Esophagus muscularis mucosa (tissue), 4 donors: ENCODE measurements at regions not wholly inside any gene's neighbourhood (a gene's known extent, or its start where the extent isn't known, plus 50 kb on each side); places are given as distances from the start of the nearest gene placed in this dataset.

Experiments used
- DNase-seq: peaks from one replicate; pipeline ENCODE4 v3.0.0-alpha.2; 2017; ENCODE audit errors: extremely low spot score
- H3K27ac ChIP-seq, 4 donors: fragments of 200-600 bp; sonication (generic); replicated peaks in 1 of 4; 1 replicate in 3 of 4; 2 replicates in 1 of 4; pipeline ENCODE4 v1.5.1; 2016 to 2019; ENCODE audit warnings: mild to moderate bottlenecking in 1 of 4
- H3K27me3 ChIP-seq, 4 donors: fragments of 200-600 bp; sonication (generic); one replicate each; pipeline versions ENCODE4 v1.5.1 to v1.6.0; 2016 to 2019
- H3K36me3 ChIP-seq, 4 donors: fragments of 200-600 bp; sonication (generic); one replicate each; pipeline ENCODE4 v1.5.1; 2016 to 2019
- H3K4me1 ChIP-seq, 4 donors: fragments of 200-600 bp; sonication (generic); one replicate each; pipeline ENCODE4 v1.5.1; 2016 to 2019
- H3K4me3 ChIP-seq, 4 donors: fragments of 200-600 bp; sonication (generic); 1 replicate in 2 of 4; 2 replicates in 2 of 4; pipeline ENCODE4 v1.5.1; 2016 to 2019; ENCODE audit warnings: mild to moderate bottlenecking in 4 of 4, moderate library complexity in 1 of 4
- H3K9me3 ChIP-seq, 4 donors: fragments of 200-600 bp; sonication (generic); 1 replicate in 3 of 4; 2 replicates in 1 of 4; pipeline ENCODE4 v1.5.1; 2016 to 2019
- CTCF ChIP-seq, 3 experiments: fragments of 200-600 bp in 2 of 3; fragments of 450-650 bp in 1 of 3; sonication (generic) in 2 of 3; IDR thresholded peaks; one replicate each; pipeline ENCODE4 v1.5.1; 2017 to 2019; ENCODE audit warnings: antibody characterized with exemption in 3 of 3, mild to moderate bottlenecking in 2 of 3, moderate library complexity in 1 of 3
- EP300 ChIP-seq: sonication (generic); formaldehyde crosslinking; IDR thresholded peaks from one replicate; pipeline ENCODE4 v1.6.1; 2017; ENCODE audit warnings: antibody characterized with exemption
- POLR2A ChIP-seq: fragments of 450-650 bp; IDR thresholded peaks from one replicate; pipeline ENCODE4 v1.6.1; 2017; ENCODE audit warnings: antibody characterized with exemption, moderate library complexity, mild to moderate bottlenecking, low read depth
- POLR2AphosphoS5 ChIP-seq, 2 donors: sonication (generic); formaldehyde crosslinking; IDR thresholded peaks; one replicate each; pipeline ENCODE4 v1.6.1; 2017; ENCODE audit warnings: antibody characterized with exemption in 2 of 2
- WGBS: methylation state at CpG from one replicate; pipeline ENCODE4 v1.1.5; 2018; 5-methylcytosine and 5-hydroxymethylcytosine counted together
- intact Hi-C: fragments of 100-400 bp; cut with DNase I; formaldehyde crosslinking; loops from one replicate; pipeline ENCODE4 v1.15.1; 2023

GRCh38 chr12:59182191-59182590 lies 261.9 kb upstream of the LRIG3 start:
- H3K36me3 ChIP-seq: no peaks in the 10 kb centered on the region
- H3K27ac ChIP-seq: no peak overlapping the region
- intact Hi-C loops: no loop called here
- H3K9me3 ChIP-seq: no peaks in the 10 kb centered on the region
- no peaks in the 10 kb centered on the region for H3K27me3 ChIP-seq
- no peak overlapping the region for H3K4me3 ChIP-seq
- TF ChIP-seq POLR2AphosphoS5 (IDR thresholded peaks at IDR 0.05) (no peak), POLR2A (no peak), EP300 (no peak), CTCF (IDR thresholded peaks at IDR 0.05) (no peak)
- no peaks in the 10 kb centered on the region for H3K4me1 ChIP-seq
- WGBS: 63% methylated on average over 4 of the region's 4 CpGs
- no peak for DNase-seq

- Histone ChIP-seq H3K27me3 (no peaks in the 10 kb centered on the region), H3K9me3 (no peaks in the 10 kb centered on the region), H3K36me3 (no peaks in the 10 kb centered on the region), H3K27ac (no peak overlapping the region), H3K4me1 (no peaks in the 10 kb centered on the region), H3K4me3 (no peak overlapping the region)
- WGBS: 43% methylated on average over 2 of the region's 2 CpGs
- no peak for DNase-seq
- intact Hi-C loops: no loop called here
- TF ChIP-seq CTCF (IDR thresholded peaks at IDR 0.05) (no peak), POLR2A (no peak), EP300 (no peak), POLR2AphosphoS5 (IDR thresholded peaks at IDR 0.05) (no peak)
Measured at GRCh38 chr12:59181196-59181777, 261.0 kb upstream of the LRIG3 start.

DNA sequence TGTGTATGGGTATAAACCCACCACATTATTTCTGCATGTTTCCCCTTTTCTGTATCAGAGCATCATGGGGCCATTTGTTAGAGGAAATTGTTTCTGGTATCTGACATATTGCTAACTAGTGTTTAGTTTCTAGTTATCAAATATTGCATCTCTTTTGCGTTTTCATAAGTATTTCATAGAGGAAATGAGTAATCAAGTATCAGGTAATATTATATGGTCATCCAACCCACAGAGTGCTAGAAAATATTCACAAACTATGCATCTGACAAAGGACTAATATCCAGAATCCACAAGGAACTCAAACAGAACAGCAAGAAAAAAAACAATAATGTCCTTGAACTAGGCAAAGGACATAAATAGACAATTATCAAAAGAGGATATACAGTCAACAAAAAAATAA lies 258.9 kb upstream of the LRIG3 start:
- no peaks in the 10 kb centered on the region for H3K36me3 ChIP-seq
- DNase-seq: no peak
- WGBS: 73% methylated on average over 1 of the region's 1 CpG
- H3K27ac ChIP-seq: no peak overlapping the region
- TF ChIP-seq POLR2AphosphoS5 (IDR thresholded peaks at IDR 0.05): no peak
- TF ChIP-seq CTCF (IDR thresholded peaks at IDR 0.05): no peak
- no peak overlapping the region for H3K4me3 ChIP-seq
- no peaks in the 10 kb centered on the region for H3K9me3 ChIP-seq
- intact Hi-C loops: no loop called here
- H3K4me1 ChIP-seq: no peaks in the 10 kb centered on the region
- no peaks in the 10 kb centered on the region for H3K27me3 ChIP-seq

DNA sequence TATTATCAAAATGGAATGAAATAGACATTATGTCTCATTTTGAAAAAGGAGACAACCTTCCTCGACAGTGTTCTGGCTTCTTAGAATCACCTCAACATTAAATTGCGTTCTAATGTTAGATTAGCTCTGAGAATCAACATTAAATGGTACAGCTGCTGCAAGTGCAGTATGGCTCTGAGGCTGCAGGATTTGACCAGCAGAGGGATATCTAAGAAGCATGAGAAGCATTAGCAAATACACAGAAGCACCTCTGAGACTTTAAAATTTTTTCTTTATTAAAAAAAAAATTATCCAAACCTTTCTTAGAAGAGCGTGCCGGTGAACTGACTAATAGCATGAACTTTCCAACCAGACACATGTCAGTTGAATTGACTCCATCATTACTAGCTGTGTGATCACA lies 253.4 kb upstream of the LRIG3 start:
- Histone ChIP-seq H3K9me3 (no peaks in the 10 kb centered on the region), H3K4me3 (no peak overlapping the region), H3K4me1 (no peaks in the 10 kb centered on the region), H3K27me3 (no peaks in the 10 kb centered on the region), H3K27ac (no peak overlapping the region), H3K36me3 (no peaks in the 10 kb centered on the region)
- DNase-seq: no peak
- 52% methylated on average over 4 of the region's 4 CpGs for WGBS
- TF ChIP-seq POLR2AphosphoS5 (IDR thresholded peaks at IDR 0.05) (no peak), CTCF (IDR thresholded peaks at IDR 0.05) (peak in 1 of 3 experiments; percentile 3), POLR2A (no peak)
- intact Hi-C loops: no loop called here

DNA sequence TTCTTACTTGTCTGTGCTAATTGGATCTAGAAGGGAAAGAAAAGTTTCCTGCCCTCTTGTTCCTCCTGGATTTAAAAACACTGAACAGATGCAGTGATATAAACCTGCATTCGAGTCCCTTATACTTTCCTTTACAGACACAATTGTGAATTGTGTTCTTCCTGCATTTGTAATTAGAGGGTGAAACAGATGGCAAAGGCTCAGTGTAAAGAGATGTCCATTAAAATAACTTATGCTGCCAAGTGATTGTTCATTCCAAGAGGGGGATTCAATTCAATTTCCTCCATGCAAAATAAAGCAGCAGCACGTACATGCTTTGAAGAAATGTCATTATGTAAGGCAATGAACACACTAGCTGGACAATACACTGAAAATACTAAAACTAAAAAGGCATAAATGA lies 248.3 kb upstream of the LRIG3 start:
- TF ChIP-seq EP300: no peak
- TF ChIP-seq CTCF (IDR thresholded peaks at IDR 0.05): no peak
- TF ChIP-seq POLR2AphosphoS5 (IDR thresholded peaks at IDR 0.05): no peak
- no peak for TF ChIP-seq POLR2A
- intact Hi-C loops: loop anchor here (10.0 kb wide), 2 partner anchors 824 to 1184 kb away; no protein-coding TSS in a partner anchor
- Histone ChIP-seq H3K36me3 (no peaks in the 10 kb centered on the region), H3K27me3 (no peaks in the 10 kb centered on the region), H3K4me3 (no peak overlapping the region), H3K9me3 (no peaks in the 10 kb centered on the region), H3K4me1 (no peaks in the 10 kb centered on the region), H3K27ac (no peak overlapping the region)
- no peak for DNase-seq
- WGBS: 71% methylated on average over 2 of the region's 2 CpGs
